ENCODE measurements at regions not wholly inside any gene's neighbourhood (a gene's known extent, or its start where the extent isn't known, plus 50 kb on each side); places are given as distances from the start of the nearest gene placed in this dataset.

DNA sequence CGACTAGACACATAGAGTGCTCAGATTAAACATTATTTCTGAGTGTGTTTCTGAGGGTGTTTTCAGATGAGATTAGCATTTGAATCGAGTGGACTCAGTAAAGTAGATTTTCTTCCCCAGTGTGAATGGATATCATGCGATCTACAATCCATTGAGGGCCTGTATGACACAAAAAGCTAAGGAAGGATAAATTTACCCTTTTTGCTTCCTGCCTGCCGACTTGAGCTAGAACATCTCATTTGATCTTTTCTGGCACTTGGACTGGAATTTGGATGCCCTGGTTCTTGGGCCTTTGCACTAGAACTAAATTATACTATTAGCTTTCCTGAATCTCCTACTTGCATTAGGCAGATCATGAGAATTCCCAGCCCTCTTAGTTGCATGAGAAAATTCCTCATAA, 675.8 kb downstream of the DOK5 start:
- no peaks in the 10 kb centered on the region for H3K36me3 ChIP-seq
- H3K9me3 ChIP-seq = peaks cover 0 to 14% (median 0%) of the 10 kb centered on the region in 8 donors
- no peak overlapping the region for H3K27ac ChIP-seq
- no peaks in the 10 kb centered on the region for H3K4me1 ChIP-seq
- H3K27me3 ChIP-seq (replicated peaks in 1 of 7) = no peaks in the 10 kb centered on the region
- WGBS, 5 donors = 10 to 24% (median 11%) methylated on average over 3 to 4 of the region's 4 CpGs
- intact Hi-C loops (cut with DNase I; ENCODE audit: low total_unique reads) = no loop called here
- TF ChIP-seq POLR2AphosphoS5 (IDR thresholded peaks at IDR 0.05) = no peak
- TF ChIP-seq POLR2A (IDR thresholded peaks at IDR 0.05) = no peak
- TF ChIP-seq CTCF (IDR thresholded peaks at IDR 0.05 in 8 of 11, conservative IDR thresholded peaks at IDR 0.05 in 3 of 11) = no peak
- no peak overlapping the region for H3K4me3 ChIP-seq
- DNase-seq = no peak

DNA sequence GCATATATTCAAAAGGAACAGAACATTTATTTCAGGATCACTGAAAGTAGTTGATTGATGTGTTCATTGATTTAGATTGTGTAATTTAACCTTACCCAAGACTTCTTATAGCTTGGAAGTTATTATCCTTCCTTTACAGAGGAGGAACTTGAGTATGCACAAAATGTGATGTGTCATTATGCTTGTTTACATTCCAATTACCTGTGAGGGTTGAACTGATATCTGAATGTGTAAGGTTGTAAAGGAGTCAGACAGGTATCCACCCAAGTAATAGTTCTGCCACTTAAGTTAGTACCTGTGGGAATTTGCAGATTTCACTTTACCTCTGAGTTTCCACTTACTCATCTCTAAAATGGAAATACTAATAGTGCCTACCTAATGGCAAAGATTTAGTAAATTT, 668.2 kb downstream of the DOK5 start:
- Histone ChIP-seq H3K36me3 (no peaks in the 10 kb centered on the region), H3K9me3 (peaks cover 0 to 9% (median 0%) of the 10 kb centered on the region in 8 donors), H3K4me1 (no peaks in the 10 kb centered on the region), H3K27ac (no peak overlapping the region), H3K27me3 (replicated peaks in 1 of 7) (no peaks in the 10 kb centered on the region), H3K4me3 (no peak overlapping the region)
- no peak for DNase-seq
- intact Hi-C loops (cut with DNase I; ENCODE audit: low total_unique reads) = no loop called here
- TF ChIP-seq CTCF (IDR thresholded peaks at IDR 0.05 in 8 of 11, conservative IDR thresholded peaks at IDR 0.05 in 3 of 11) (no peak), POLR2A (IDR thresholded peaks at IDR 0.05) (no peak), POLR2AphosphoS5 (IDR thresholded peaks at IDR 0.05) (no peak)

DNA sequence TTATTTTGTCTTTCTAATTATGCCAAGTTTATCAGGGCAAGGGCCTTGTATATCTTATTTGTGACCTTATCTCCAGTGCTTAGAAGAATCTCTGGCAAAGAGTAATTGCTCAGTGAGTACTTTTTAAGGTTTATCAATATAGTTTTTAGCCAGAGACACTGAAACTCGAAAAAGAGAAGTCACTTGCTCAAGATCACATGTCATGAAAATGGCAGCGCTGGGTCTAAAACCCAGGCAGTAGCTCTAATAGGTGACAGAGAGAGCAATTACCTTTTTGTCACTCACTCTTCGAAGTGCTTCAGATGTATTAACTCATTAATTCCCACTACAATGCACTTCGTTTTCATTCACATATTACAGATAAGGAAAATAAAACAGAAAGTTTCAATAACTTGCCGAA, 667.5 kb downstream of the DOK5 start:
- H3K4me3 ChIP-seq = no peak overlapping the region
- no peaks in the 10 kb centered on the region for H3K4me1 ChIP-seq
- H3K9me3 ChIP-seq = peaks cover 0 to 9% (median 0%) of the 10 kb centered on the region in 8 donors
- intact Hi-C loops (cut with DNase I; ENCODE audit: low total_unique reads) = no loop called here
- H3K36me3 ChIP-seq = no peaks in the 10 kb centered on the region
- DNase-seq = no peak
- 50 to 64% (median 54%) methylated on average over 5 of the region's 5 CpGs for WGBS, 5 donors
- TF ChIP-seq POLR2AphosphoS5 (IDR thresholded peaks at IDR 0.05) (no peak), POLR2A (IDR thresholded peaks at IDR 0.05) (no peak), CTCF (IDR thresholded peaks at IDR 0.05 in 8 of 11, conservative IDR thresholded peaks at IDR 0.05 in 3 of 11) (no peak)
- no peaks in the 10 kb centered on the region for H3K27me3 ChIP-seq (replicated peaks in 1 of 7)
- H3K27ac ChIP-seq = no peak overlapping the region

GRCh38 chr20:55140631-55141030, 665.2 kb downstream of the DOK5 start:
- intact Hi-C loops (cut with DNase I; ENCODE audit: low total_unique reads) = no loop called here
- H3K27me3 ChIP-seq (replicated peaks in 1 of 7) = no peaks in the 10 kb centered on the region
- DNase-seq = no peak
- H3K4me1 ChIP-seq = no peaks in the 10 kb centered on the region
- TF ChIP-seq POLR2AphosphoS5 (IDR thresholded peaks at IDR 0.05) (no peak), POLR2A (IDR thresholded peaks at IDR 0.05) (no peak), CTCF (IDR thresholded peaks at IDR 0.05 in 8 of 11, conservative IDR thresholded peaks at IDR 0.05 in 3 of 11) (no peak)
- 52 to 75% (median 62%) methylated on average over 3 of the region's 3 CpGs for WGBS, 5 donors
- no peaks in the 10 kb centered on the region for H3K36me3 ChIP-seq
- H3K27ac ChIP-seq = no peak overlapping the region
- H3K9me3 ChIP-seq = peaks cover 0 to 9% (median 0%) of the 10 kb centered on the region in 8 donors
- H3K4me3 ChIP-seq = no peak overlapping the region

All from spleen (tissue), 11 donors.